Epithelial cell of proximal tubule (primary cell): ENCODE measurements at regions not wholly inside any gene's neighbourhood (a gene's known extent, or its start where the extent isn't known, plus 50 kb on each side); places are given as distances from the start of the nearest gene placed in this dataset.
A peak's percentile ranks its signal among the peaks of the same experiment; 100 is the strongest.

ENCODE experiments used
- DNase-seq: peaks from one replicate; pipeline ENCODE4 v3.0.0-alpha.2; 2011; ENCODE audit warnings: low read depth
- H3K4me3 ChIP-seq: 2 replicates; pipeline ENCODE4 v1.5.1; 2011; ENCODE audit warnings: low read depth, mild to moderate bottlenecking, low read length
- CTCF ChIP-seq: conservative IDR thresholded peaks from 2 replicates; pipeline ENCODE4 v1.5.1; 2012; ENCODE audit warnings: low read depth, mild to moderate bottlenecking, low read length

GRCh38 chr17:71071837-71072236 lies 902.5 kb downstream of the KCNJ2 start:
- peak; percentile 40 for DNase-seq
- no peak overlapping the region for H3K4me3 ChIP-seq
- no peak for TF ChIP-seq CTCF

GRCh38 chr17:71080937-71081336 lies 911.6 kb downstream of the KCNJ2 start:
- no peak for TF ChIP-seq CTCF
- H3K4me3 ChIP-seq = no peak overlapping the region
- no peak for DNase-seq

GRCh38 chr17:71081666-71082065 lies 912.3 kb downstream of the KCNJ2 start:
- no peak for DNase-seq
- no peak overlapping the region for H3K4me3 ChIP-seq
- no peak for TF ChIP-seq CTCF

- TF ChIP-seq CTCF = peak; percentile 62
- H3K4me3 ChIP-seq = no peak overlapping the region
- DNase-seq = no peak
Measured at GRCh38 chr17:71084219-71084618, 914.9 kb downstream of the KCNJ2 start.

GRCh38 chr17:71084838-71085237 lies 915.5 kb downstream of the KCNJ2 start:
- no peak for TF ChIP-seq CTCF
- H3K4me3 ChIP-seq = no peak overlapping the region
- DNase-seq = no peak

- no peak for DNase-seq
Measured at GRCh38 chr17:71085238-71086033, 916.1 kb downstream of the KCNJ2 start.

More at GRCh38 chr17:71085238-71086033, 916.1 kb downstream of the KCNJ2 start:
- no peak overlapping the region for H3K4me3 ChIP-seq
- TF ChIP-seq CTCF = peak; percentile 49
